SH-SY5Y (cell line): ENCODE measurements at regions not wholly inside any gene's neighbourhood (a gene's known extent, or its start where the extent isn't known, plus 50 kb on each side); places are given as distances from the start of the nearest gene placed in this dataset.

Experiments used
- GATA2 ChIP-seq: IDR thresholded peaks from 2 replicates; pipeline ENCODE4 v1.6.1; 2011; ENCODE audit warnings: mild to moderate bottlenecking, low read depth, low read length
- GATA3 ChIP-seq: IDR thresholded peaks from 2 replicates; pipeline ENCODE4 v1.6.1; 2011; ENCODE audit warnings: low read depth, mild to moderate bottlenecking, low read length, moderate library complexity

GRCh38 chr17:70961341-70961740 lies 792.0 kb downstream of the KCNJ2 start:
- TF ChIP-seq GATA3 = no peak

- TF ChIP-seq GATA2 (no peak), GATA3 (no peak)
These were observed 799.0 kb downstream of the KCNJ2 start for GRCh38 chr17:70968302-70968701.

- TF ChIP-seq GATA3 = no peak
- TF ChIP-seq GATA2 = no peak
These were observed 800.2 kb downstream of the KCNJ2 start for GRCh38 chr17:70969521-70970034.

GRCh38 chr17:70976447-70976846 lies 807.1 kb downstream of the KCNJ2 start:
- TF ChIP-seq GATA2 (no peak), GATA3 (no peak)

- TF ChIP-seq GATA3 (no peak), GATA2 (no peak)
These were observed 815.5 kb downstream of the KCNJ2 start for GRCh38 chr17:70984873-70985272.

GRCh38 chr17:70987867-70988340 lies 818.6 kb downstream of the KCNJ2 start:
- TF ChIP-seq GATA2 (no peak), GATA3 (no peak)

- TF ChIP-seq GATA3 (no peak), GATA2 (no peak)
These were observed 819.3 kb downstream of the KCNJ2 start for GRCh38 chr17:70988622-70989021.

- TF ChIP-seq GATA2 (no peak), GATA3 (no peak)
These were observed 819.9 kb downstream of the KCNJ2 start for GRCh38 chr17:70989280-70989679.

GRCh38 chr17:70994194-70994593 lies 824.9 kb downstream of the KCNJ2 start:
- no peak for TF ChIP-seq GATA2
- TF ChIP-seq GATA3 = no peak

- TF ChIP-seq GATA2 (no peak), GATA3 (no peak)
These were observed 826.7 kb downstream of the KCNJ2 start for GRCh38 chr17:70995997-70996396.

GRCh38 chr17:71003736-71004135 lies 834.4 kb downstream of the KCNJ2 start:
- no peak for TF ChIP-seq GATA2
- no peak for TF ChIP-seq GATA3

GRCh38 chr17:71004413-71004812 lies 835.1 kb downstream of the KCNJ2 start:
- no peak for TF ChIP-seq GATA3
- TF ChIP-seq GATA2 = no peak

- no peak for TF ChIP-seq GATA2
- TF ChIP-seq GATA3 = no peak
These were observed 842.1 kb downstream of the KCNJ2 start for GRCh38 chr17:71011391-71011790.

GRCh38 chr17:71019699-71020098 lies 850.4 kb downstream of the KCNJ2 start:
- TF ChIP-seq GATA2 = no peak
- TF ChIP-seq GATA3 = no peak

- peak; percentile 90 for TF ChIP-seq GATA3
- TF ChIP-seq GATA2 = peak; percentile 93
These were observed 853.4 kb downstream of the KCNJ2 start for GRCh38 chr17:71022758-71023157.
